SK-N-SH (cell line): ENCODE measurements at regions not wholly inside any gene's neighbourhood (a gene's known extent, or its start where the extent isn't known, plus 50 kb on each side); places are given as distances from the start of the nearest gene placed in this dataset.

ENCODE experiments used
- CTCF ChIA-PET: fragments of 300-600, 350-600 bp; formaldehyde crosslinking; extraction: SDS; loops from one replicate; lab custom pipeline; 2021; lab: Yijun Ruan, JAX
- POLR2A ChIA-PET: fragments of 350-600 bp; sonication (Branson Sonifier 250); formaldehyde crosslinking; extraction: SDS; loops from one replicate; lab custom pipeline; 2020; ENCODE audit warnings: antibody characterized with exemption, inconsistent platforms; lab: Yijun Ruan, JAX
- DNase-seq: peaks from one replicate; pipeline ENCODE4 v3.0.0; 2012
- H2AFZ ChIP-seq: fragments of 200-600 bp; sonication (generic); 2 replicates; pipeline ENCODE4 v1.8.1; 2016; ENCODE audit warnings: antibody characterized with exemption, mild to moderate bottlenecking, low read depth
- H3F3A ChIP-seq: fragments of 200-600 bp; sonication (generic); replicated peaks from 2 replicates; pipeline ENCODE3; 2016; ENCODE audit warnings: antibody characterized with exemption, mild to moderate bottlenecking; ENCODE audit not compliant: insufficient read depth
- H3K27ac ChIP-seq, 2 experiments: fragments of 200-500 bp in 1 of 2; fragments of 200-600 bp in 1 of 2; sonication (Bioruptor generic) in 1 of 2; sonication (generic), shearing (Covaris generic) in 1 of 2; 2 replicates each; pipeline versions ENCODE4 v1.5.1 to v1.6.1; 2014 to 2016; ENCODE audit warnings: low read depth in 2 of 2, inconsistent platforms in 1 of 2, low read length in 1 of 2, mild to moderate bottlenecking in 1 of 2, mixed read lengths in 1 of 2
- H3K27me3 ChIP-seq: fragments of 200-600 bp; sonication (generic), shearing (Covaris generic); 2 replicates; pipeline ENCODE4 v1.6.1; 2016; ENCODE audit warnings: mixed run types; ENCODE audit not compliant: insufficient read depth
- H3K36me3 ChIP-seq, 2 experiments: fragments of 200-500 bp in 1 of 2; fragments of 200-600 bp in 1 of 2; sonication (Bioruptor generic) in 1 of 2; sonication (generic) in 1 of 2; replicated peaks in 1 of 2; 2 replicates each; pipeline versions ENCODE3 to v1.5.1; 2014 to 2016; ENCODE audit warnings: low read length in 1 of 2, mild to moderate bottlenecking in 1 of 2; ENCODE audit not compliant: insufficient read depth in 2 of 2, control insufficient read depth in 1 of 2
- H3K4me1 ChIP-seq, 2 experiments: fragments of 200-500 bp in 1 of 2; fragments of 200-600 bp in 1 of 2; sonication (Bioruptor generic) in 1 of 2; sonication (generic), shearing (Covaris generic) in 1 of 2; 2 replicates each; pipeline versions ENCODE4 v1.5.1 to v1.6.1; 2014 to 2016; ENCODE audit warnings: low read depth in 1 of 2, low read length in 1 of 2, mixed run types in 1 of 2; ENCODE audit not compliant: insufficient read depth in 2 of 2, control insufficient read depth in 1 of 2
- H3K4me2 ChIP-seq: fragments of 200-600 bp; sonication (generic), shearing (Covaris generic); 2 replicates; pipeline ENCODE4 v1.6.1; 2017; ENCODE audit warnings: mixed run types
- H3K4me3 ChIP-seq, 2 experiments: fragments of 200-500 bp in 1 of 2; fragments of 200-600 bp in 1 of 2; sonication (Bioruptor generic) in 1 of 2; sonication (generic), shearing (Covaris generic) in 1 of 2; 2 replicates each; pipeline versions ENCODE4 v1.5.1 to v1.8.1; 2014 to 2016; ENCODE audit warnings: low read depth in 2 of 2, inconsistent platforms in 1 of 2, low read length in 1 of 2, mild to moderate bottlenecking in 1 of 2, mixed read lengths in 1 of 2, moderate library complexity in 1 of 2
- H3K79me2 ChIP-seq: fragments of 200-600 bp; sonication (generic); 2 replicates; pipeline ENCODE4 v1.8.1; 2017; ENCODE audit warnings: mild to moderate bottlenecking; ENCODE audit not compliant: insufficient read depth
- H3K9ac ChIP-seq: fragments of 200-600 bp; sonication (generic); 2 replicates; pipeline ENCODE4 v1.6.1; 2017; ENCODE audit warnings: mixed run types
- H3K9me2 ChIP-seq: fragments of 200-600 bp; sonication (generic); 2 replicates; pipeline ENCODE4 v1.6.1; 2017; ENCODE audit warnings: mixed run types
- H3K9me3 ChIP-seq: fragments of 200-600 bp; sonication (generic); 2 replicates; pipeline ENCODE4 v1.6.1; 2017; ENCODE audit warnings: mixed run types, mild to moderate bottlenecking, moderate library complexity
- H4K20me1 ChIP-seq: fragments of 200-600 bp; sonication (generic); 2 replicates; pipeline ENCODE4 v1.6.1; 2017; ENCODE audit warnings: mild to moderate bottlenecking, mixed run types; ENCODE audit not compliant: insufficient read depth
- EP300 ChIP-seq, 2 experiments: IDR thresholded peaks; 2 replicates each; pipeline versions ENCODE4 v1.4.0 to v1.6.1; 2012; ENCODE audit warnings: borderline replicate concordance in 1 of 2, low read depth in 1 of 2, low read length in 1 of 2
- EZH2phosphoT487 ChIP-seq: fragments of 200-600 bp; sonication (generic); IDR thresholded peaks from 2 replicates; pipeline ENCODE4 v1.6.1; 2017; ENCODE audit warnings: low read depth, mixed run types, mild to moderate bottlenecking, antibody characterized with exemption, moderate library complexity, borderline replicate concordance
- FOSL2 ChIP-seq: IDR thresholded peaks from 2 replicates; pipeline ENCODE4 v1.4.0; 2012; ENCODE audit warnings: low read depth, mild to moderate bottlenecking, moderate library complexity, borderline replicate concordance
- GABPA ChIP-seq: IDR thresholded peaks from 2 replicates; pipeline ENCODE4 v1.4.0; 2012; ENCODE audit warnings: low read depth, mild to moderate bottlenecking
- GATA2 ChIP-seq: sonication (generic); formaldehyde crosslinking; IDR thresholded peaks from 2 replicates; pipeline ENCODE4 v1.5.0; 2020; ENCODE audit warnings: mild to moderate bottlenecking, missing genetic modification reagents
- JUND ChIP-seq: IDR thresholded peaks from 2 replicates; pipeline ENCODE4 v1.4.0; 2012
- NRF1 ChIP-seq: IDR thresholded peaks from 2 replicates; pipeline ENCODE4 v1.6.1; 2012; ENCODE audit warnings: low read depth, mild to moderate bottlenecking, low read length
- PBX3 ChIP-seq: IDR thresholded peaks from 2 replicates; pipeline ENCODE4; 2012
- POLR2AphosphoS5 ChIP-seq: IDR thresholded peaks from 2 replicates; pipeline ENCODE4 v1.6.1; 2012; ENCODE audit warnings: low read depth, low read length
- RAD21 ChIP-seq: IDR thresholded peaks from 2 replicates; pipeline ENCODE4 v1.6.1; 2012; ENCODE audit warnings: mild to moderate bottlenecking, low read length
- SIN3A ChIP-seq: IDR thresholded peaks from 2 replicates; pipeline ENCODE4 v1.6.1; 2012; ENCODE audit warnings: low read depth, mild to moderate bottlenecking, low read length, moderate library complexity, borderline replicate concordance
- SMC3 ChIP-seq: IDR thresholded peaks from 2 replicates; pipeline ENCODE4 v1.6.1; 2012; ENCODE audit warnings: low read depth, low read length, improper control_type of control experiment
- TCF12 ChIP-seq: IDR thresholded peaks from 2 replicates; pipeline ENCODE4 v1.4.0; 2012
- YY1 ChIP-seq: IDR thresholded peaks from 2 replicates; pipeline ENCODE4 v1.4.0; 2012; ENCODE audit warnings: low read depth, mild to moderate bottlenecking
- WGBS: methylation state at CpG from one replicate; pipeline ENCODE4 v1.1.6; 2017; ENCODE audit warnings: low lambda C conversion rate; 5-methylcytosine and 5-hydroxymethylcytosine counted together
- TF ChIP-seq, protein P1 (sequence below): fragments of 150-350 bp; IDR thresholded peaks from 2 replicates; pipeline ENCODE4 v1.6.1; 2016; ENCODE audit warnings: mild to moderate bottlenecking, low read depth, low read length
- TF ChIP-seq, protein P2 (sequence below): IDR thresholded peaks from 2 replicates; pipeline ENCODE4 v1.4.0; 2012; ENCODE audit warnings: low read depth, borderline replicate concordance
- TF ChIP-seq, protein P3 (sequence below): IDR thresholded peaks from 2 replicates; pipeline ENCODE4 v1.4.0; 2012; ENCODE audit warnings: low read depth, borderline replicate concordance

GRCh38 chr3:99579246-99579645 is 59.1 kb upstream of the COL8A1 start:
- Histone ChIP-seq H3K27ac (peak overlapping the region in 1 of 2 experiments; percentile 8; a peak in 1 of 4 replicates), H3K4me2 (no peak overlapping the region), H3K9ac (no peak overlapping the region), H3K9me3 (no peaks in the 10 kb centered on the region), H3K4me1 (no peaks in the 10 kb centered on the region), H3F3A (no peaks in the 10 kb centered on the region), H3K36me3 (no peaks in the 10 kb centered on the region), H3K9me2 (no peaks in the 10 kb centered on the region), H3K27me3 (no peaks in the 10 kb centered on the region), H2AFZ (no peak overlapping the region), H3K79me2 (no peaks in the 10 kb centered on the region), H4K20me1 (no peaks in the 10 kb centered on the region), H3K4me3 (no peak overlapping the region)
- TF ChIP-seq GATA2 (no peak), PBX3 (no peak), RAD21 (no peak), YY1 (no peak), GABPA (no peak), EP300 (IDR thresholded peaks at IDR 0.05; ENCODE audit: borderline replicate concordance in 1 of 2, low read depth in 1 of 2, low read length in 1 of 2) (peak in 1 of 2 experiments; percentile 12; a peak in 1 of 4 replicates), SIN3A (no peak), FOSL2 (peak; percentile 31; the same call in 1 of the 2 replicates), JUND (no peak), EZH2phosphoT487 (no peak), NRF1 (no peak), SMC3 (no peak), POLR2AphosphoS5 (no peak), TCF12 (no peak)
- TF ChIP-seq, protein P1, sequence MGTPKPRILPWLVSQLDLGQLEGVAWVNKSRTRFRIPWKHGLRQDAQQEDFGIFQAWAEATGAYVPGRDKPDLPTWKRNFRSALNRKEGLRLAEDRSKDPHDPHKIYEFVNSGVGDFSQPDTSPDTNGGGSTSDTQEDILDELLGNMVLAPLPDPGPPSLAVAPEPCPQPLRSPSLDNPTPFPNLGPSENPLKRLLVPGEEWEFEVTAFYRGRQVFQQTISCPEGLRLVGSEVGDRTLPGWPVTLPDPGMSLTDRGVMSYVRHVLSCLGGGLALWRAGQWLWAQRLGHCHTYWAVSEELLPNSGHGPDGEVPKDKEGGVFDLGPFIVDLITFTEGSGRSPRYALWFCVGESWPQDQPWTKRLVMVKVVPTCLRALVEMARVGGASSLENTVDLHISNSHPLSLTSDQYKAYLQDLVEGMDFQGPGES, result no peak
- TF ChIP-seq, protein P2, sequence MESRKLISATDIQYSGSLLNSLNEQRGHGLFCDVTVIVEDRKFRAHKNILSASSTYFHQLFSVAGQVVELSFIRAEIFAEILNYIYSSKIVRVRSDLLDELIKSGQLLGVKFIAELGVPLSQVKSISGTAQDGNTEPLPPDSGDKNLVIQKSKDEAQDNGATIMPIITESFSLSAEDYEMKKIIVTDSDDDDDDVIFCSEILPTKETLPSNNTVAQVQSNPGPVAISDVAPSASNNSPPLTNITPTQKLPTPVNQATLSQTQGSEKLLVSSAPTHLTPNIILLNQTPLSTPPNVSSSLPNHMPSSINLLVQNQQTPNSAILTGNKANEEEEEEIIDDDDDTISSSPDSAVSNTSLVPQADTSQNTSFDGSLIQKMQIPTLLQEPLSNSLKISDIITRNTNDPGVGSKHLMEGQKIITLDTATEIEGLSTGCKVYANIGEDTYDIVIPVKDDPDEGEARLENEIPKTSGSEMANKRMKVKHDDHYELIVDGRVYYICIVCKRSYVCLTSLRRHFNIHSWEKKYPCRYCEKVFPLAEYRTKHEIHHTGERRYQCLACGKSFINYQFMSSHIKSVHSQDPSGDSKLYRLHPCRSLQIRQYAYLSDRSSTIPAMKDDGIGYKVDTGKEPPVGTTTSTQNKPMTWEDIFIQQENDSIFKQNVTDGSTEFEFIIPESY, result no peak
- TF ChIP-seq, protein P3, sequence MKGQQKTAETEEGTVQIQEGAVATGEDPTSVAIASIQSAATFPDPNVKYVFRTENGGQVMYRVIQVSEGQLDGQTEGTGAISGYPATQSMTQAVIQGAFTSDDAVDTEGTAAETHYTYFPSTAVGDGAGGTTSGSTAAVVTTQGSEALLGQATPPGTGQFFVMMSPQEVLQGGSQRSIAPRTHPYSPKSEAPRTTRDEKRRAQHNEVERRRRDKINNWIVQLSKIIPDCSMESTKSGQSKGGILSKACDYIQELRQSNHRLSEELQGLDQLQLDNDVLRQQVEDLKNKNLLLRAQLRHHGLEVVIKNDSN, result no peak
- DNase-seq, result no peak
- ChIA-PET CTCF (no interaction called here), POLR2A (no interaction called here)
- WGBS, result 3% methylated on average over 4 of the region's 4 CpGs
